HG03103 (cell line): ENCODE measurements at regions not wholly inside any gene's neighbourhood (a gene's known extent, or its start where the extent isn't known, plus 50 kb on each side); places are given as distances from the start of the nearest gene placed in this dataset.
"Not testable (repeated sequence)": the region's sequence is repeated elsewhere in the genome, so short reads cannot be mapped to it uniquely, and the experiment has no call there.

ENCODE experiments used
- ATAC-seq: cut with Tn5 transposase; IDR thresholded peaks from one replicate; pipeline ENCODE4 v1.9.1; 2021; ENCODE audit warnings: low read depth; ENCODE audit not compliant: unreplicated experiment

GRCh38 chr22:22169923-22170322 is 74.7 kb upstream of the VPREB1 start:
- ATAC-seq, result no peak

GRCh38 chr22:22168941-22169867 is 75.4 kb upstream of the VPREB1 start:
- no peak for ATAC-seq

- peak; percentile 29 for ATAC-seq
These were observed 76.2 kb upstream of the VPREB1 start for GRCh38 chr22:22168190-22168940.

GRCh38 chr22:22167791-22168189 is 76.8 kb upstream of the VPREB1 start:
- ATAC-seq, result peak; percentile 70

GRCh38 chr22:22166941-22167713 is 77.5 kb upstream of the VPREB1 start:
- no peak for ATAC-seq

- ATAC-seq, result no peak
These were observed 78.5 kb upstream of the VPREB1 start for GRCh38 chr22:22165936-22166710.

- ATAC-seq, result no peak
These were observed 79.9 kb upstream of the VPREB1 start for GRCh38 chr22:22164541-22165272.

GRCh38 chr22:22161924-22162851 is 82.4 kb upstream of the VPREB1 start:
- peak; percentile 79 for ATAC-seq

- ATAC-seq, result not testable (repeated sequence)
These were observed 83.8 kb upstream of the VPREB1 start for GRCh38 chr22:22160768-22161167.

- no peak for ATAC-seq
These were observed 85.2 kb upstream of the VPREB1 start for GRCh38 chr22:22159384-22159783.

GRCh38 chr22:22158965-22159364 is 85.6 kb upstream of the VPREB1 start:
- no peak for ATAC-seq

- ATAC-seq, result no peak
These were observed 86.3 kb upstream of the VPREB1 start for GRCh38 chr22:22158207-22158816.

GRCh38 chr22:22157348-22157725 is 87.2 kb upstream of the VPREB1 start:
- no peak for ATAC-seq

GRCh38 chr22:22156716-22157347 is 87.8 kb upstream of the VPREB1 start:
- ATAC-seq, result no peak

GRCh38 chr22:22156348-22156715 is 88.3 kb upstream of the VPREB1 start:
- no peak for ATAC-seq

GRCh38 chr22:22155607-22156006 is 89.0 kb upstream of the VPREB1 start:
- no peak for ATAC-seq

- no peak for ATAC-seq
These were observed 89.4 kb upstream of the VPREB1 start for GRCh38 chr22:22155146-22155545.

- no peak for ATAC-seq
These were observed 90.5 kb upstream of the VPREB1 start for GRCh38 chr22:22154040-22154439.
